K562 (cell line): ENCODE measurements at regions not wholly inside any gene's neighbourhood (a gene's known extent, or its start where the extent isn't known, plus 50 kb on each side); places are given as distances from the start of the nearest gene placed in this dataset.

Experiments
- ATAC-seq: fragments of 200-7000 bp; cut with Tn5 transposase; 3 replicates; pipeline ENCODE4 v1.9.1; 2020; ENCODE audit warnings: moderate library complexity
- BruUV-seq: library from RNA; stranded (reverse); fragments of 400-500 nt; replicated peaks from 2 replicates; lab custom pipeline; 2021; lab: Mats Ljungman, UMichigan
- CTCF ChIA-PET: fragments of 300-600 bp; formaldehyde crosslinking; extraction: SDS; loops from one replicate; lab custom pipeline; 2021; ENCODE audit warnings: low intra/inter-chr PET ratio; lab: Yijun Ruan, JAX
- POLR2A ChIA-PET: fragments of 300-600, 350-650 bp; sonication (Branson Sonifier 250); formaldehyde crosslinking; extraction: SDS; loops from one replicate; lab custom pipeline; 2021; ENCODE audit warnings: antibody characterized with exemption, inconsistent platforms; lab: Yijun Ruan, JAX
- DNase-seq, 4 experiments: peaks; one replicate each; pipeline versions ENCODE4 v3.0.0 to v3.0.0-alpha.2; 2011 to 2018; ENCODE audit warnings: low spot score in 3 of 4, mixed read lengths in 3 of 4; ENCODE audit errors: extremely low read depth in 1 of 4
- FAIRE-seq: peaks from 2 replicates; lab custom pipeline; 2011; peaks lifted over from hg19 to GRCh38; lab: Jason Lieb, UNC
- H2AFZ ChIP-seq: 2 replicates; pipeline ENCODE4 v1.6.0; 2011; ENCODE audit warnings: low read depth, low read length, control low read depth, inconsistent platforms
- H3K27ac ChIP-seq: fragments of 200-600 bp; 3 replicates; pipeline ENCODE4 v1.8.0; 2011; ENCODE audit warnings: low read depth, mild to moderate bottlenecking, control low read depth, inconsistent platforms, low read length, moderate library complexity, mixed read lengths; ENCODE audit errors: extremely low read depth
- H3K27me3 ChIP-seq, 2 experiments: fragments of 300-600 bp in 1 of 2; 2 replicates in 1 of 2; 3 replicates in 1 of 2; pipeline versions ENCODE4 v1.6.0 to v1.8.0; 2011; ENCODE audit warnings: inconsistent platforms in 2 of 2, low read length in 2 of 2, mild to moderate bottlenecking in 1 of 2, mixed read lengths in 1 of 2, moderate library complexity in 1 of 2; ENCODE audit not compliant: control insufficient read depth in 2 of 2, insufficient read depth in 2 of 2
- H3K36me3 ChIP-seq: fragments of 300-600 bp; 3 replicates; pipeline ENCODE4 v1.8.0; 2011; ENCODE audit warnings: mild to moderate bottlenecking, low read length, inconsistent platforms; ENCODE audit not compliant: control insufficient read depth, insufficient read depth
- H3K4me1 ChIP-seq, 2 experiments: fragments of 200-600 bp in 1 of 2; replicated peaks in 1 of 2; 2 replicates in 1 of 2; 3 replicates in 1 of 2; pipeline versions ENCODE4 v1.5.1 to v1.8.0; 2011; ENCODE audit warnings: inconsistent platforms in 2 of 2, low read length in 2 of 2, mild to moderate bottlenecking in 1 of 2, mixed read lengths in 1 of 2, moderate library complexity in 1 of 2; ENCODE audit not compliant: control insufficient read depth in 2 of 2, insufficient read depth in 2 of 2
- H3K4me2 ChIP-seq: 2 replicates; pipeline ENCODE4 v1.6.1; 2011; ENCODE audit warnings: low read length, control low read depth, inconsistent platforms, mixed read lengths; ENCODE audit not compliant: insufficient read depth
- H3K4me3 ChIP-seq: fragments of 200-600 bp; sonication (generic), shearing (Covaris generic); 2 replicates; pipeline ENCODE4 v1.5.1; 2016; ENCODE audit warnings: control low read depth, inconsistent platforms
- H3K79me2 ChIP-seq: fragments of 200-600 bp; 3 replicates; pipeline ENCODE4 v1.8.0; 2011; ENCODE audit warnings: low read length, inconsistent platforms; ENCODE audit not compliant: control insufficient read depth, insufficient read depth
- H3K9ac ChIP-seq, 2 experiments: 2 replicates each; pipeline versions ENCODE4 v1.6.0 to v1.6.1; 2011; ENCODE audit warnings: low read depth in 2 of 2, low read length in 2 of 2, control low read depth in 1 of 2, inconsistent platforms in 1 of 2, mild to moderate bottlenecking in 1 of 2, mixed read lengths in 1 of 2; ENCODE audit not compliant: insufficient read depth in 1 of 2
- H3K9me1 ChIP-seq: one replicate; pipeline ENCODE4 v1.6.0; 2011; ENCODE audit warnings: inconsistent platforms, mild to moderate bottlenecking, low read length, moderate library complexity; ENCODE audit not compliant: control insufficient read depth, insufficient read depth
- H3K9me3 ChIP-seq: replicated peaks from 2 replicates; pipeline ENCODE4 v1.5.1; 2011; ENCODE audit warnings: low read depth, low read length, inconsistent platforms; ENCODE audit not compliant: control insufficient read depth, insufficient read depth
- H4K20me1 ChIP-seq: replicated peaks from 2 replicates; pipeline ENCODE4 v1.6.1; 2011; ENCODE audit warnings: low read length, inconsistent platforms, mixed read lengths; ENCODE audit not compliant: control insufficient read depth, insufficient read depth
- GATAD2A ChIP-seq: fragments of 450-650 bp; IDR thresholded peaks from 2 replicates; pipeline ENCODE4 v1.6.1; 2017
- KAT8 ChIP-seq: fragments of 450-650 bp; IDR thresholded peaks from 2 replicates; pipeline ENCODE4 v1.6.1; 2016; ENCODE audit warnings: low read depth, mild to moderate bottlenecking
- MLX ChIP-seq, 2 experiments: fragments of 450-650 bp in 1 of 2; sonication (generic) in 1 of 2; formaldehyde crosslinking; conservative IDR thresholded peaks; 2 replicates each; pipeline versions ENCODE4 v1.4.0 to v1.8.1; 2020 to 2022; ENCODE audit warnings: mild to moderate bottlenecking in 1 of 2, missing genetic modification reagents in 1 of 2
- MYNN ChIP-seq, 2 experiments: sonication (generic); formaldehyde crosslinking in 1 of 2; IDR thresholded peaks; 2 replicates each; pipeline versions ENCODE4 v1.5.0 to v1.6.1; 2016 to 2020; ENCODE audit warnings: antibody characterized with exemption in 1 of 2, missing genetic modification reagents in 1 of 2
- NR2C2 ChIP-seq, 2 experiments: fragments of 200-800 bp in 1 of 2; sonication (Bioruptor generic) in 1 of 2; sonication (generic) in 1 of 2; formaldehyde crosslinking in 1 of 2; IDR thresholded peaks; 2 replicates each; pipeline versions ENCODE4 v1.6.1 to v1.8.0; 2016 to 2022; ENCODE audit warnings: mild to moderate bottlenecking in 1 of 2, missing compliant biosample characterization in 1 of 2, missing genetic modification characterization in 1 of 2, missing genetic modification reagents in 1 of 2
- WGBS: fragments of 100-300 bp; shearing (Covaris generic); methylation state at CpG from one replicate; pipeline ENCODE4 v1.1.6; 2016; ENCODE audit warnings: low coverage, mixed read lengths; ENCODE audit not compliant: insufficient coverage; ENCODE audit errors: missing lambda C conversion rate; 5-methylcytosine and 5-hydroxymethylcytosine counted together
- in situ Hi-C: fragments of 300-500 bp; cut with MboI; formaldehyde crosslinking; loops from 4 replicates; pipeline ENCODE4 v1.15.0; 2018; ENCODE audit warnings: inconsistent platforms, mixed read lengths
- intact Hi-C: fragments of 100-400 bp; cut with micrococcal nuclease; formaldehyde crosslinking; loops from 2 replicates; pipeline ENCODE4 v1.14.2; 2022

DNA sequence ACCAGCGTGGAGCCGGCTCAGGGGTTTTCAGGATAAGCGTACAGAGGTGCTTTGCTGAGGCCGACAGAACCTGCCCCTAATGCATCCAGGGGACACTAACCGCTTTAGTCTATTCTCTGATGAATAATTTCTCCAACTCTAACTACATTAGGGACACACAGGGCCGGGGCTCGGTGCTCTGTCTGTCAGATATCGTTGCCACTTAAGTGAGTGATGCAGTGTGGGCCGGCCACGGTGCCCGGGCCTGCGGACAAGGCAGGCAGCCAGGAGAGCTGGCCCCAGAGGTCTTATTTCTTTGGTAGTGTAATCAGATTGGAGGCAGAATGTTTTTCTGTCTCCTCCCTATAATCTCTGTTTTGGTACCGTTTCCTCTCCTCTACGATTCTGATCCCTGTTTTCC is 62.7 kb downstream of the ADRA2A start:
- 1% methylated on average over 11 of the region's 14 CpGs for WGBS
- Histone ChIP-seq H3K36me3 (no peaks in the 10 kb centered on the region), H4K20me1 (no peaks in the 10 kb centered on the region), H3K9ac (no peak overlapping the region), H3K4me1 (no peaks in the 10 kb centered on the region), H3K9me3 (no peaks in the 10 kb centered on the region), H3K9me1 (no peaks in the 10 kb centered on the region), H3K4me3 (no peak overlapping the region), H3K4me2 (no peak overlapping the region), H3K79me2 (no peaks in the 10 kb centered on the region), H3K27me3 (peaks cover 0 to 9% of the 10 kb centered on the region in 2 experiments; a peak in 2 of 5 replicates), H3K27ac (no peak overlapping the region), H2AFZ (no peak overlapping the region)
- DNase-seq (no peak), ATAC-seq (no peak), FAIRE-seq (no peak)
- no peak for TF ChIP-seq KAT8
- TF ChIP-seq MYNN (IDR thresholded peaks at IDR 0.05): no peak
- no peak for TF ChIP-seq MYNN (CRISPR knock-in tag; IDR thresholded peaks at IDR 0.05)
- no peak for TF ChIP-seq NR2C2 (CRISPR knock-in tag; IDR thresholded peaks at IDR 0.05)
- TF ChIP-seq NR2C2 (tag; IDR thresholded peaks at IDR 0.05): no peak
- no peak for TF ChIP-seq GATAD2A
- no peak for TF ChIP-seq MLX (CRISPR knock-in tag; conservative IDR thresholded peaks at IDR 0.05)
- ChIA-PET CTCF (no interaction called here), POLR2A (no interaction called here)
- in situ Hi-C loops: no loop called here
- no TSS peak for BruUV-seq
- intact Hi-C loops: no loop called here
